ENCODE measurements at regions not wholly inside any gene's neighbourhood (a gene's known extent, or its start where the extent isn't known, plus 50 kb on each side); places are given as distances from the start of the nearest gene placed in this dataset.

- no peak for TF ChIP-seq CHD4 (IDR thresholded peaks at IDR 0.05; ENCODE audit: borderline replicate concordance)
- no peak for TF ChIP-seq REST (IDR thresholded peaks at IDR 0.05)
- TF ChIP-seq CTCF (IDR thresholded peaks at IDR 0.05) = no peak
- TF ChIP-seq MAX (IDR thresholded peaks at IDR 0.05) = no peak
- no peak for TF ChIP-seq RFX5 (IDR thresholded peaks at IDR 0.05)
- TF ChIP-seq POLR2A (IDR thresholded peaks at IDR 0.05; ENCODE audit: low read length) = no peak
- no peak for TF ChIP-seq EP300 (IDR thresholded peaks at IDR 0.05)
- TF ChIP-seq MAFK (IDR thresholded peaks at IDR 0.05; ENCODE audit: partially characterized antibody) = no peak
- no peak for TF ChIP-seq ZSCAN20 (CRISPR knock-in tag; IDR thresholded peaks at IDR 0.05)
- no peak for TF ChIP-seq RAD21 (conservative IDR thresholded peaks at IDR 0.05 in 1 of 2, IDR thresholded peaks at IDR 0.05 in 1 of 2)
- TF ChIP-seq SMC3 (IDR thresholded peaks at IDR 0.05) = no peak
Measured at GRCh38 chr7:113763226-113763625, 155.6 kb downstream of the PPP1R3A start.

Data from A549 (cell line).